CD4-positive, alpha-beta memory T cell (primary cell): ENCODE measurements at regions not wholly inside any gene's neighbourhood (a gene's known extent, or its start where the extent isn't known, plus 50 kb on each side); places are given as distances from the start of the nearest gene placed in this dataset.
"Not testable (repeated sequence)": the region's sequence is repeated elsewhere in the genome, so short reads cannot be mapped to it uniquely, and the experiment has no call there.

ENCODE experiments used
- CTCF ChIA-PET: fragments of 350-600 bp; sonication (Branson Sonifier 250); formaldehyde crosslinking; loops from one replicate; lab custom pipeline; 2021; ENCODE audit warnings: inconsistent platforms; ENCODE audit not compliant: partially characterized antibody; lab: Charles Lee
- POLR2A ChIA-PET: fragments of 350-600 bp; sonication (Branson Sonifier 250); formaldehyde crosslinking; loops from one replicate; lab custom pipeline; 2021; ENCODE audit not compliant: partially characterized antibody; lab: Charles Lee
- DNase-seq, 5 donors: peaks; one replicate each; pipeline versions ENCODE4 v3.0.0 to v3.0.0-alpha.2; 2020 to 2022; ENCODE audit warnings: mixed read lengths in 1 of 5
- H3K27ac ChIP-seq: one replicate; pipeline ENCODE4 v1.7.0; 2013; ENCODE audit warnings: low read depth, low read length
- H3K27me3 ChIP-seq: 2 replicates; pipeline ENCODE4 v1.7.0; 2013; ENCODE audit warnings: mild to moderate bottlenecking, low read length, moderate library complexity; ENCODE audit not compliant: insufficient read depth
- H3K36me3 ChIP-seq: 2 replicates; pipeline ENCODE4 v1.7.0; 2013; ENCODE audit warnings: mild to moderate bottlenecking, low read length, moderate library complexity; ENCODE audit not compliant: insufficient read depth
- H3K4me1 ChIP-seq: 2 replicates; pipeline ENCODE4 v1.7.0; 2013; ENCODE audit warnings: mild to moderate bottlenecking, low read length, moderate library complexity; ENCODE audit not compliant: insufficient read depth
- H3K4me3 ChIP-seq, 2 donors: one replicate each; pipeline ENCODE4 v1.7.0; 2013; ENCODE audit warnings: low read length in 2 of 2, mild to moderate bottlenecking in 1 of 2
- H3K9me3 ChIP-seq, 2 donors: one replicate each; pipeline ENCODE4 v1.7.0; 2013; ENCODE audit warnings: low read length in 2 of 2, control low read depth in 1 of 2; ENCODE audit not compliant: control insufficient read depth in 1 of 2
- H3K27ac Mint-ChIP-seq, 7 donors: one replicate each; pipeline ENCODE4 v1.8.0; 2020 to 2021; ENCODE audit warnings: mixed read lengths in 7 of 7, mild to moderate bottlenecking in 6 of 7, inconsistent platforms in 3 of 7, moderate library complexity in 3 of 7
- H3K27me3 Mint-ChIP-seq, 2 donors: one replicate each; pipeline ENCODE4 v1.8.0; 2020 to 2021; ENCODE audit warnings: mixed read lengths in 2 of 2
- H3K36me3 Mint-ChIP-seq, 2 donors: one replicate each; pipeline ENCODE4 v1.8.0; 2020 to 2021; ENCODE audit warnings: mixed read lengths in 2 of 2, inconsistent platforms in 1 of 2, mild to moderate bottlenecking in 1 of 2
- H3K4me1 Mint-ChIP-seq, 4 donors: one replicate each; pipeline ENCODE4 v1.8.0; 2020 to 2021; ENCODE audit warnings: mixed read lengths in 4 of 4, mild to moderate bottlenecking in 1 of 4
- H3K4me3 Mint-ChIP-seq, 8 donors: one replicate each; pipeline ENCODE4 v1.8.0; 2020 to 2021; ENCODE audit warnings: mixed read lengths in 8 of 8, mild to moderate bottlenecking in 7 of 8, moderate library complexity in 6 of 8, inconsistent platforms in 3 of 8
- H3K9me3 Mint-ChIP-seq, 8 donors: one replicate each; pipeline ENCODE4 v1.8.0; 2020 to 2021; ENCODE audit warnings: mixed read lengths in 8 of 8, mild to moderate bottlenecking in 5 of 8, inconsistent platforms in 3 of 8, moderate library complexity in 1 of 8
- intact Hi-C: fragments of 100-400 bp; cut with micrococcal nuclease; formaldehyde crosslinking; loops from one replicate; pipeline ENCODE4 v1.15.1; 2023

- H3K4me1 ChIP-seq, H3K27ac ChIP-seq, CTCF ChIA-PET, H3K36me3 Mint-ChIP-seq, H3K27me3 ChIP-seq, DNase-seq, H3K36me3 ChIP-seq, H3K9me3 ChIP-seq, H3K27ac Mint-ChIP-seq, H3K4me3 ChIP-seq, intact Hi-C loops, H3K9me3 Mint-ChIP-seq, H3K4me1 Mint-ChIP-seq, POLR2A ChIA-PET, H3K4me3 Mint-ChIP-seq: not testable (repeated sequence)
- H3K27me3 Mint-ChIP-seq = peaks cover 10 to 18% of the 10 kb centered on the region in 2 donors
These were observed 105.6 kb upstream of the RORA start for GRCh38 chr15:61334714-61335113.

DNA sequence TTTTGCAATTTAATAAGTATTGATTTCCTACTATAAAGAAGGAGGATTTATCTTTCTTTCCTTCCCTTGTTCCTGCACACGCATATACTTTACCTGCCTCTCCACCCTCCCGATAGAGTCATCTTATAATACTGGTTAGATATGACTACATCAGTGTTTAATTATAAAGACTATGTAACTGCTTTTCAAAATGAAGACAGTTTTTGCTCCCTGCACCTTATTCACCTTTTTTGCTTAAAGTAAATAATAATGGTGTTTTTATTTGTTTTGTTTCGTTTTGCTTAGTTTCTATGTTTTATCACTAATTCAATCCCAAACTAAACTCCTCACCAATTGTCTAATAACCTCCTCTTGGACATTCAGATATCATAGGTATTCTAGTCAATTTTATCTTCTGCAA lies 101.9 kb upstream of the RORA start:
- ChIA-PET CTCF (no interaction called here), POLR2A (no interaction called here)
- H3K4me1 Mint-ChIP-seq = no peaks in the 10 kb centered on the region
- no peak overlapping the region for H3K4me3 Mint-ChIP-seq
- H3K27ac Mint-ChIP-seq = no peak overlapping the region
- H3K27me3 Mint-ChIP-seq = peaks cover 8 to 11% of the 10 kb centered on the region in 2 donors
- H3K4me1 ChIP-seq = no peaks in the 10 kb centered on the region
- H3K9me3 ChIP-seq = no peaks in the 10 kb centered on the region
- H3K36me3 Mint-ChIP-seq = no peaks in the 10 kb centered on the region
- no peaks in the 10 kb centered on the region for H3K27me3 ChIP-seq
- no peak overlapping the region for H3K27ac ChIP-seq
- peaks cover 0 to 8% (median 3%) of the 10 kb centered on the region in 8 donors for H3K9me3 Mint-ChIP-seq
- intact Hi-C loops = no loop called here
- no peaks in the 10 kb centered on the region for H3K36me3 ChIP-seq
- no peak overlapping the region for H3K4me3 ChIP-seq
- DNase-seq = no peak

DNA sequence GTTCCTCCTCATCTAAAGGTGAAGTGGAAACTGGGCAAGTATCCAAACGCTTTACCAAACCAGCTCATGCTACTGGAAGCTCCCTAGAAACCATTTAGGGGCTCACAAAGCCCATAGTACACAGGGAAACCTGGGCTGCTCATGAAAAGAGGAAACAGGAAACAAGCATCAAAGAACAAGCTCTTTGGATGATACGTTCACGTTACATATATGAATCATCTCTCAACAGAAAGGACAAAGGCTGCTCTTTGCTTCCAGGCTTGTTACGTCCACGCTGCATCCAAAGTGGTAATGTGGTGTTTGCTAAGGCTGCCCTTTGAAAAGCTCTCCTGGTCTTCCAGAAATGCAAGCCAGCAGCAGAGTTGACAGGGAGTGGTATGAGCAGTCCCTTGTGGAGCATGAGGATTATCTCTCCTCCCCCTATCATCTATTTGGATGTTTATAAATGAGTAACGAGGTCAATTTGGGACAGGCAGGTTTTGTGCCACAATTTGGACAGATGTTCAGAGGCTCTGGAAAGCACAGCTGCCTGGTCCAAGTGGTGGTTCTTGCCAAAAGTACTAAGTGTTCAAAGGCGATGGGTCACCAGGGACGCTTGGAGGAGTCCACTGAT lies 98.0 kb upstream of the RORA start:
- Histone ChIP-seq H3K4me1 (no peaks in the 10 kb centered on the region), H3K9me3 (no peaks in the 10 kb centered on the region), H3K27ac (no peak overlapping the region), H3K36me3 (no peaks in the 10 kb centered on the region), H3K27me3 (no peaks in the 10 kb centered on the region), H3K4me3 (no peak overlapping the region)
- peaks cover 0 to 3% (median 0%) of the 10 kb centered on the region in 8 donors for H3K9me3 Mint-ChIP-seq
- H3K36me3 Mint-ChIP-seq = no peaks in the 10 kb centered on the region
- H3K4me3 Mint-ChIP-seq = no peak overlapping the region
- intact Hi-C loops = no loop called here
- H3K27ac Mint-ChIP-seq = no peak overlapping the region
- POLR2A ChIA-PET = no interaction called here
- DNase-seq = no peak
- H3K4me1 Mint-ChIP-seq = no peaks in the 10 kb centered on the region
- CTCF ChIA-PET = no interaction called here
- peaks cover 10 to 13% of the 10 kb centered on the region in 2 donors for H3K27me3 Mint-ChIP-seq

GRCh38 chr15:61319892-61320291 lies 90.8 kb upstream of the RORA start:
- Mint-ChIP-seq H3K4me1 (no peaks in the 10 kb centered on the region), H3K9me3 (peaks cover 0 to 5% (median 1%) of the 10 kb centered on the region in 8 donors), H3K4me3 (no peak overlapping the region), H3K27me3 (peaks cover 9 to 16% of the 10 kb centered on the region in 2 donors), H3K27ac (no peak overlapping the region), H3K36me3 (no peaks in the 10 kb centered on the region)
- Histone ChIP-seq H3K36me3 (no peaks in the 10 kb centered on the region), H3K9me3 (no peaks in the 10 kb centered on the region), H3K4me1 (no peaks in the 10 kb centered on the region), H3K4me3 (no peak overlapping the region), H3K27me3 (no peaks in the 10 kb centered on the region), H3K27ac (no peak overlapping the region)
- DNase-seq = no peak
- intact Hi-C loops = no loop called here
- ChIA-PET CTCF (no interaction called here), POLR2A (no interaction called here)

DNA sequence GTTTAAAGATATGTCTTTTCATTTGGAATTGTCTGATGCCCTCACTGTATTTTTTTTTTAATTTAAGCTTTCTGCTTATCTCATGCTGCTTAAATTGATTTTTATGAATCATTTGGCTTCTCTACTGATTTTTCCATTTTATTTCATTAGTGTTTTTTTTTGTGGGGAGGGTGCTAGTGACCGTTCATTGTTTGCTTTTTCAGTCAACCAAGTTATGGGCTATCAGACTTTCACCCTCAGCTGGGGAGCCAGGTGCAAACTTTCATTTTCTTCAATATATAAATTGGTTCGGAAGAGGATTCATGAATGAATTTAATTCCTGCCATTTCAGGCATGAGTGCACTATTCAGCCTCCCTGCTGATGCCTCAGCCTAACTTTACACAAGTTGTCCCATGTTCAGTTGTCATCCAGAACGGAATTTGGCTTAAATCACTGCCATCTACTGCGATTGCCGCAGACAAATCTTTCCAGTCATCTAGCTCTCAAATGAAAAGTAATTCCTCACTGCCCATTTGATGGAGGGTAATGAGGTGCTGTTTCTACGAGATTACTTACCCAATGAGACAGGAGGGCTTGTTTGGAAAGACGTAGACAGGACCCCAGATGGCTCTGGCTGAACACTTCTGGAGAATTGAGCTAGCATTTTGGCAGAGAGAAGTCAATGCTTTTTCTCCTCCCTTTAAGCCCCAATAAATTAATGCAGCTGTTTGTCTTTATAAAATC lies 89.9 kb upstream of the RORA start:
- H3K9me3 Mint-ChIP-seq = peaks cover 0 to 5% (median under 1%) of the 10 kb centered on the region in 8 donors
- no peaks in the 10 kb centered on the region for H3K4me1 Mint-ChIP-seq
- H3K9me3 ChIP-seq = no peaks in the 10 kb centered on the region
- no peak overlapping the region for H3K4me3 ChIP-seq
- no peak overlapping the region for H3K27ac ChIP-seq
- H3K27me3 Mint-ChIP-seq = peaks cover 9 to 15% of the 10 kb centered on the region in 2 donors
- intact Hi-C loops = no loop called here
- H3K27me3 ChIP-seq = no peaks in the 10 kb centered on the region
- ChIA-PET POLR2A (no interaction called here), CTCF (no interaction called here)
- H3K36me3 Mint-ChIP-seq = no peaks in the 10 kb centered on the region
- no peaks in the 10 kb centered on the region for H3K4me1 ChIP-seq
- H3K36me3 ChIP-seq = no peaks in the 10 kb centered on the region
- H3K4me3 Mint-ChIP-seq = no peak overlapping the region
- H3K27ac Mint-ChIP-seq = no peak overlapping the region
- DNase-seq = no peak

- Histone ChIP-seq H3K4me3 (no peak overlapping the region), H3K9me3 (no peaks in the 10 kb centered on the region), H3K36me3 (no peaks in the 10 kb centered on the region), H3K27ac (no peak overlapping the region), H3K4me1 (no peaks in the 10 kb centered on the region), H3K27me3 (no peaks in the 10 kb centered on the region)
- no peak for DNase-seq
- H3K27me3 Mint-ChIP-seq = peaks cover 12 to 16% of the 10 kb centered on the region in 2 donors
- H3K36me3 Mint-ChIP-seq = no peaks in the 10 kb centered on the region
- H3K4me1 Mint-ChIP-seq = no peaks in the 10 kb centered on the region
- CTCF ChIA-PET = no interaction called here
- H3K9me3 Mint-ChIP-seq = peaks cover 0 to 5% (median 0%) of the 10 kb centered on the region in 8 donors
- intact Hi-C loops = no loop called here
- no peak overlapping the region for H3K4me3 Mint-ChIP-seq
- POLR2A ChIA-PET = no interaction called here
- no peak overlapping the region for H3K27ac Mint-ChIP-seq
These were observed 89.2 kb upstream of the RORA start for GRCh38 chr15:61318301-61318700.

- ChIA-PET CTCF (no interaction called here), POLR2A (no interaction called here)
- H3K4me1 Mint-ChIP-seq = no peaks in the 10 kb centered on the region
- peaks cover 0 to 3% of the 10 kb centered on the region in 2 donors for H3K9me3 ChIP-seq
- peaks cover 0 to 5% (median 0%) of the 10 kb centered on the region in 8 donors for H3K9me3 Mint-ChIP-seq
- no peaks in the 10 kb centered on the region for H3K36me3 Mint-ChIP-seq
- H3K27ac Mint-ChIP-seq = no peak overlapping the region
- H3K36me3 ChIP-seq = no peaks in the 10 kb centered on the region
- no peaks in the 10 kb centered on the region for H3K4me1 ChIP-seq
- intact Hi-C loops = no loop called here
- no peak overlapping the region for H3K27ac ChIP-seq
- H3K27me3 ChIP-seq = no peaks in the 10 kb centered on the region
- H3K27me3 Mint-ChIP-seq = peaks cover 6 to 10% of the 10 kb centered on the region in 2 donors
- no peak overlapping the region for H3K4me3 Mint-ChIP-seq
- no peak overlapping the region for H3K4me3 ChIP-seq
- DNase-seq = no peak
These were observed 86.4 kb upstream of the RORA start for GRCh38 chr15:61315471-61315870.
